Suppressor macrophage treated with lipopolysaccharide for 4 hours (primary cell): ENCODE measurements at regions not wholly inside any gene's neighbourhood (a gene's known extent, or its start where the extent isn't known, plus 50 kb on each side); places are given as distances from the start of the nearest gene placed in this dataset.
"Not testable (repeated sequence)": the region's sequence is repeated elsewhere in the genome, so short reads cannot be mapped to it uniquely, and the experiment has no call there.

Experiments
- DNase-seq: peaks from one replicate; pipeline ENCODE4 v3.0.0-alpha.2; 2020

DNA sequence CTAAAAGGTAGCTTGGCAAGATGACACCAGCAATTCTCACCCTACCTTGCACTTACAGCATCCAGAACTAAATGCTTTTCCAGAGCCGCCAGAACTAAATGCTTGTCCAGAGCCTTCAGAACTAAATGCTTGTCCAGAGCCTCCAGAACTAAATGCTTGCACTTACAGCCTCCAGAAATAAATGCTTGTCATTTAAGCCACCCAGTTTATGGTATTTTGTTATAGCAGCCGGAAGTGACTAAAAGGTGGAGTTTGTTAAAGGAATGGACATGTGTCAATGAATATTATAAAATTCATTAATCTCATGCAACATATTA is 133.5 kb downstream of the GPX5 start:
- no peak for DNase-seq

DNA sequence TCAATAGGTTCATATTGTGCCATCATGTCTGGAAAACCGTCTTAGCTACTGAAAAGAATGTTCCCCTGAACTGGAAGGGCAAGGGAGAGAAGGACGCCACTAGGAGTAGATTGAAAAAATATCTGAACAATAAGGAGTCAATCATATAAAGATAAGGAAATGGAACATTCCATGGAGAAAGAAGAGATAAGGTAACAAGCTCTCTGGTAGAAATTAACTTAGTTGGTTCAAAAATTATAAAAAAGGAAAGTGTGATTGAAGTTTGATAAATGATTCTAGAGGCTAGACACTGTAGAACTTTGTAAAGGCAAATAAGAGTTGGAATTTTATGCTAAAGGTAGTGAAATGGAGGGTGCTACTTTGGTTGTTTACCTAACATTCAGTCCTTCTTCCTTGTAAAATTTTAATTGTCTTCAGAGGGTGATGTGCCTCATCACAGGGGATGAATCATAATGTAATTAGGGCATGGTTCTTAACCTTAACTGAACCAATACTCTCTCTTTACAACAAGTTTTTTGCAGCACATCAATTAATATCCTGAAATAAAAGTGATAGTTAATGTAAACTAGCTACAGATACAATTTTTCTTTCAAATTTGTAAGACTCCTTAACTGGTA is 135.5 kb downstream of the GPX5 start:
- DNase-seq, result no peak

DNA sequence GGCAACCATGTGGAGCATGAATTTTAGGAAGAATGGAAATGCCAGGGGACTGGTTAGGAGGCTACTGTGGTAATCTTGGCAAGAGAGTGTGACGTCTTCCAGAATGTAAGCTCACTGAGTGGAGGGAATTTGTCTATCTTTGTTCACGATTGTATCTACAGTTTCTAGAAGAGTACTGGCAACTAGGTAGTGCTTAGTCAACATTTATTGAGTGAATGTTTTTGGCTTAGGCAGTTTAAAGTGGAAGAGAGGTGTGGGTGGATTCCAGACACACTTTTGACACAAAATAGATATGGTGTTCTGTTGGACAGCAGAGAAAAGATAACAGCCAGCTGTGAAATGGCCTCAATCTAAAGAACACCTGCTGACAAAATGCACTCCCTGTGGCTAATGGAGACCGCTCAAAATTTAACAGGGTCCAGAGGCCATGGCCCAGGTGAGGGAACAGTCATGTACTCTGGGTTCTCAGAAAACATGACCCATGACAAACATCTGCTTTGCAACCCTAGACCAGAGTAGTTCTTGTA is 139.3 kb downstream of the GPX5 start:
- no peak for DNase-seq

DNA sequence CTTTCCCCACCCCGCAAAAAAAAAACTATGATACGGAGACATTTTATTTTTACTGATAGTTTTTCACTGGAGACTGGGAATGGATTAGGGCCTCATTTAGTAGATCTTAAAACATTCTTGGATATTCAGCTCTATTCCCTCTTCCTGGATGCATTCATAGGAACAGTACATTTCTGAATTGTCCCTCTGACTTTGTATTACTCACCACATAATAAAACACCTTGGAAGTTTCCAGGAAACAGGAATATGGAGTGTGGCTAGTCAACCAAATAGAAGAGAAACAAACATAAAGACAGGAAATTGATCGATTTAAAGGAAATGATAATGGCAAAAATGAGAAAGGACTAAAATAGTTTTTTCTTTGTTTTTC is 147.7 kb downstream of the GPX5 start:
- no peak for DNase-seq

DNA sequence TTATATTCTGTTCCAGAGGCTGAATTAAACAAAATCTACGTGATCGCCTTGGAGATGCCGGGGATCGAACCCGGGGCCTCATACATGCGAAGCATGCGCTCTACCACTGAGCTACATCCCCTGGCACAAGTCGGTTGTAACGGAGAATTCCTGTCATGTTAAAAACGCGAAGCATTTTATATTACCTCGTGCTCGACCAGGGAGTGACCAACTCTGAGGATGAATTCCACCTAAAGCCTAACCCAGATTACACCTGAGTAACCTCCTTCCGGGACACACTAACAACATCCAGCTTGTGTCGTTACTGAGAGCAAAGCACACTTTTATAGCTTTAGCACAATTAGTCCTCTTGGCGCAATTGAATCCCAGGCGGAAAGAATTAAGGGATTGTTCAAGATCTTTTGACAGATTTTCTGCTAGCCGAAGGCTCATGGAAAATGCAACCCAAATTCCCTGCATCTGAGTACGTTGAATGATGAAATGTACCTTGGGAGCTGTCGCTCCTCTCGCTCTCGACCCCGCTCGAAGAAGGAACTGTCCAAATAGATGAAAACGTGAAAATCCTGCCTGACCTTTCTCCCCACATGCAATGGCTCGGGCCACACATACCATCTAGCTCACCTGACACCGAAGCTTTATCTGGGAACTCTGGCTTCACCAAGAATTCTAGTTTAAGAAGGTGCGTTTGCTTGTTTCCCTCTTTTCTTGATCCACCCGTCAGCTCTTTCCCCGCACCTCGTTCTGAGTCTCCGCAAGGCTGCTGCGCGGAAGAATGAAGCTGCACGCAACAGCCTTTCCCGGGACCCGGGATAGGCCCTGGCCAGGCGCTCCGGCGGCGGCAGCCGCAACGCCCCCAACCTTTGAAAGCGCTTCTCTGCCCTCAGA is 148.3 kb downstream of the GPX5 start:
- peak; percentile 46 for DNase-seq

DNA sequence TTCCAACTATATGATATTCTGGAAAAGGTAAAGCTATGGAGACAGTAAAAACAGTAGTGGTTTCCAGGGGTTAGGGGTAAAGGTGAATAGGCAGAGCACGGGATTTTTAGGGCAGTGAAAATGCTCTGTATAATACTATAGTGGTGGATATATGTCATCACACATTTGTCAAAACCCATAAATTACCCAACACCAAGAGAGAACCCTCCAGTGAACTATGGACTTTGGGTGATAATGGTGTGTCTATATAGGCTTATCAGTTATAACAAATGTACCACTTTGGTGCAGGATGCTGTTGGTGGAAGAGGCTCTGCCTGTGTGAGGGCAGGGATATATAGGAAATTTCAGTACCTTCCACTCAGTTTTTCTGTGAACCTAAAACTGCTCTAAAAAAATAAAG is 149.9 kb downstream of the GPX5 start:
- DNase-seq, result no peak

DNA sequence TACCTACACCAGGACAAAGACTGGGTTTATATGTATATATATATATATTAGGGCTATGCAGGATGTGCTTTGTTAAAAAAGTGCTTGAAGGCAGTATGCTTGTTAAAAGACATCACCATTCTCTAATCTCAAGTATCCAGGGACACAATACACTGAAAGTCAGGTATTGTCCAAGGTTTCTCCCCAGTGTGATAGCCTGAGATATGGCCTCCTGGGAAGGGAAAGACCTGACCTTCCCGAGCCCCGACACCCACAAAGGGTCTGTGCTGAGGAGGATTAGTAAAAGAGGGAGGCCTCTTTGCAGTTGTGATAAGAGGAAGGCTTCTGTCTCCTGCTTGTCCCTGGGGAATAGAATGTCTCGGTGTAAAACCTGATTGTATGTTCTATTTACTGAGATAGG is 156.9 kb downstream of the GPX5 start:
- DNase-seq, result no peak

DNA sequence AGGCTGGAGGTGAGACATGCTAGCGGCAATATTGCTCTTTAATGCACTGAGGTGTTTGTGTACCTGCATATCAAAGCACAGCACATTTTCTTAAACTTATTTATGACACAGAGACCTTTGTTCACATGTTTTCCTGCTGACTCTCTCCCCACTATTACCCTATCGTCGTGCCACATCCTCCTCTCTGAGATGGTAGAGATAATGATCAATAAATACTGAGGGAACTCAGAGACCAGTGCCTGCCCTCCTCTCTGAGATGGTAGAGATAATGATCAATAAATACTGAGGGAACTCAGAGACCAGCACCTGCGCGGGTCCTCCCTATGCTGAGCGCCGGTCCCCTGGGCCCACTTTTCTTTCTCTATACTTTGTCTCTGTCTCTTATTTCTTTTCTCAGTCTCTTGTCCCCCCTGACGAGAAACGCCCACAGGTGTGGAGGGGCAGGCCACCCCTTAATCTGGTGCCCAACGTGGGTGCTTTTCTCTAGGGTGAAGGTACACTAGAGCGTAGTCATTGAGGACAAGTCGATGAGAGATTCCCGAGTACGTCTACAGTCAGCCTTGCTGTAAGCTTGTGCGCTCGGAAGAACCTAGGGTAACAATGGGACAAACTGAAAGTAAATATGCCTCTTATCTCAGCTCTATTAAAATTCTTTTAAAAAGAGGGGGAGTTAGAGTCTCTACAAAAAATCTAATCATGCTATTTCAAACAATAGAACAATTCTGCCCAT is 157.4 kb downstream of the GPX5 start:
- DNase-seq, result not testable (repeated sequence)

DNA sequence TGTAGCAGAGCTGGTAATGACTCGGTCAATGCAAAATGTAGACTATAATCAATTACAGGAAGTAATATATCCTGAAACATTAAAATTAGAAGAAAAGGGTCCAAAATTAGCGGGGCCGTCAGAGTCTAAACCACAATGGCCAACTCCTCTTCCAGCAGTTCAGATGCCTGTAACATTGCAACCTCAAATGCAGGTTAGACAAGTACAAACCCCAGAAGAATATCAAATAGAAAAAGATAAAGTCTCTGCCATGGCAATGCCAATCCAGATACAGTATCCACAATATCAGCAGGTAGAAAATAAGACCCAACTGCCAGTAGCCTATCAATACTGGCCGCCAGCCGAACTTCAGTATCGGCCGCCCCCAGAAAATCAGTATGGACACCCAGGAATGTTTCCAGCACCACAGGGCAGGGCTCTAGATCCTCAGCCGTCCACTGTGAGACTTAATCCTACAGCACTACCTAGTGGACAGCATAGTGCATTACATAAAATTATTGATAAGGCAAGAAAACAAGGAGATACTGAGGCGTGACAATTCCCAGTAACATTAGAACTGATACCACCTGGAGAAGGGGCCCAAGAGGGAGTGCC is 158.4 kb downstream of the GPX5 start:
- DNase-seq, result peak; percentile 45

DNA sequence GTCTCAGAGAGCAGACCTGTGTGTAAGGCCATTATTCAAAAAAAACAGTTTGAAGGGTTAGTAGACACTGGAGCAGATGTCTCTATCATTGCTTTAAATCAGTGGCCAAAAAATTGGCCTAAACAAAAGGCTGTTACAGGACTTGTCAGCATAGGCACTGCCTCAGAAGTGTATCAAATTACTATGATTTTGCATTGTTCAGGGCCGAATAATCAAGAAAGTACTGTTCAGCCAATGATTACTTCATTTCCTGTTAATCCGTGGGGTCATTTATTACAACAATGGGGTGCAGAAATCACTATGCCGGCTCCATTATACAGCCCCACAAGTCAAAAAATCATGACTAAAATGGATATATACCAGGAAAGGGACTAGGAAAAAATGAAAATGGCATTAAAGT is 160.3 kb downstream of the GPX5 start:
- not testable (repeated sequence) for DNase-seq

DNA sequence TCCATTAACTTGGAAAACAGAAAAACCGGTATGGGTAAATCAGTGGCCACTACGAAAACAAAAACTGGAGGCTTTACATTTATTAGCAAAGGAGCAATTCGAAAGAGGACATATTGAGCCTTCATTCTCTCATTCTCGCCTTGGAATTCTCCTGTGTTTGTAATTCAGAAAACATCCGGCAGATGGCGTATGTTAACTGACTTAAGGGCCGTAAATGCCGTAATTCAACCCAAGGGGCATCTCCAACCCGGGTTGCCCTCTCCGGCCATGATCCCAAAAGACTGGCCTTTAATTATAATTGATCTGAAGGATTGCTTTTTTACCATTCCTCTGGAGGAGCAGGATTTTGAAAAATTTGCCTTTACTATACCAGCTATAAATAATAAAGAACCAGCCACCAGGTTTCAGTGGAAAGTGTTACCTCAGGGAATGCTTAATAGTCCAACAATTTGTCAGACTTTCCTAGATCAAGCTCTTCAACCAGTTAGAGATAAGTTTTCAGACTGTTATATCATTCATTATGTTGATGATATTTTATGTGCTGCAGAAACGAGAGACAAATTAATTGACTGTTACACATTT is 160.9 kb downstream of the GPX5 start:
- peak; percentile 80 for DNase-seq

DNA sequence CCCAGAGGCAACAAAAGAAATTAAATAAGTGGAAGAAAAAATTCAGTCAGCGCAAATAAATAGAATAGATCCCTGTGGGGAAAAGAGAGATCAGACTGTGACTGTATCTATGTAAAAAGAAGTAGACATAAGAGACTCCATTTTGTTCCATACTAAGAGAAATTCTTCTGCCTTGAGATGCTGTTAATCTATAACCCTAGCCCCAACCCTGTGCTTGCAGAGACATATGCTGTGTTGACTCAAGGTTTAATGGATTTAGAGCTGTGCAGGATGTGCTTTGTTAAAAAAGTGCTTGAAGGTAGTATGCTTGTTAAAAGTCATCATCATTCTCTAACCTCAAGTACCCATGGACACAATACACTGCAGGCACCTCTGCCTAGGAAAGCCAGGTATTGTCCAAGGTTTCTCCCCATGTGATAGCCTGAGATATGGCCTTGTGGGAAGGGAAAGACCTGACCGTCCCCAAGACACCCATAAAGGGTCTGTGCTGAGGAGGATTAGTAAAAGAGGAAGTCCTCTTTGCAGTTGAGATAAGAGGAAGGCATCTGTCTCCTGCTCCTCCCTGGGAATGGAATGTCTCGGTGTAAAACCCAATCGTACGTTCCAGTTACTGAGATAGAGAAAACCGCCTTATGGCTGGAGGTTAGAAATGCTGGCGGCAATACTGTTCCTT is 161.8 kb downstream of the GPX5 start:
- DNase-seq, result not testable (repeated sequence)

DNA sequence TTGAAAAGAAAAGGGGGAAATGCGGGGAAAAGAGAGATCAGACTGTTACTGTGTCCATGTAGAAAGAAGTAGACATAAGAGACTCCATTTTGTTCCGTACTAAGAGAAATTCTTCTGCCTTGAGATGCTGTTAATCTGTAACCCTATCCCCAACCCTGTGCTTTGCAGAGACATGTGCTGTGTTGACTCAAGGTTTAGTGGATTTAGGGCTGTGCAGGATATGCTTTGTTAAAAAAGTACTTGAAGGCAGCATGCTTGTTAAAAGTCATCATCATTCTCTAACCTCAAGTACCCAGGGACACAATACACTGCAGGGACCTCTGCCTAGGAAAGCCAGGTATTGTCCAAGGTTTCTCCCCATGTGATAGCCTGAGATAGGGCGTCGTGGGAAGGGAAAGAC is 166.3 kb downstream of the GPX5 start:
- DNase-seq, result not testable (repeated sequence)

DNA sequence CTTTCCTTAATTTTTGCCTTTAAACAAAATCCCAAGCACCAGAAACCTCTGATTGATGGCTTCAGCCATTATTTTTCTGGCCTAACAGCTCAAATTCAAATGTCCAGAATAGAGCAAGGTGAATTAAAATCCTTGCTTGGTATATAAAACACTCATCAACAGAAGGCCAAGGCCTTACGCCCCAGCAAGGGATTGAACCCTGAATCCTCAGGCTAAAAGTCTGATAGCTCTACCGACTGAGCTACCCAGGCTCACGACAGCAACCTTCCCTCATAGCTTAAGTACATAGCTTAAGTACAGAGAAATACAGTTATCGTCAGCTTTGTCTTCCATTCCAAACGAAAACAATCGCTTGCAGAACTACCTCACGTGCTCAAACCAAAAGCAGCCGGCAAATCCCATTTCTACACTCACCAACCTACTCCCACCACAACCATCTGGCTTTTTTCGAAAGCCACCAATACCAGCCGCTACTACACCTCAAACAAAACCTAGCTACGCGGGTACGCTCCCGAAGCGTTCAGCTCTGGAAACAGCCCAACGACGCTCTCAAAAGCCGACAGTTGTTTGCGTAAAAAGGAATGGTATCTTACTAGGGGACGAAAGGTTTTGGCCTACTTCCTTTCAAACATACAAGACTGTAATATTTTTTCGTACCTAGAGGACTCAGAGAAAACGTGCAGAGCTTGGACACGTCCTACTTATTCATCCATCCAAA is 167.5 kb downstream of the GPX5 start:
- no peak for DNase-seq

DNA sequence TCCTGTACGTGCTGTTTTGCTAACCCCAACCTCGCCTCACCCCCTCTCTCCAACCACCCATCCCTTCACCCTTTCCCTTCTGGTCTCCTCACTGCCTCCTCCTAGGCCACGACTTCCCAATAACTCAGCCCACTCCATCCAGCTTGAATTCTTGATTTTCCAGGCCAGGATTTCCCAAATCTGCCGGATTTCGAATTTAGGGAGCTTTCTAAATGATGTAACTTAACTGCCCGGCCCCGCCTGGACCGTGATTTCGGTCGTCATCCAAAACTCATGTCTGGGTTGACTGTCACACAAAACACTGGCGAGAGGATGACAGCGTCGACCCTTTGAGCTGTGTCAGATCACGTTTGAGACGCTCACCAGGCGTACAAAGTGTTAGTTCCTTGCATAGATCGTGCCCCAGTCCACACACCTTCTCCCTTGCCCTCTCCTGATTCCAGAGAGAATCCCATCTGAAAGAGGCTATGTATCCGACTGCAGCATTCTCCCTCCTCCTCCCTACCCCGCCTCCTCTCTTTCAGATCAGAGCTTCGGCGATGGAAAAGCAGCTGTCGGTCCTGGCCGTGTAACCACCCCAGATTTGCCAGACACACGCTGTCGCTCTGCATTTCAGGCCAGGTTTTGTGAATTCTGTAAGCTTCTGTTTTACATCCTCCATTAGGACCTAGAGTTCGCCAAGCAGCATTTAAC is 168.2 kb downstream of the GPX5 start:
- DNase-seq, result no peak

DNA sequence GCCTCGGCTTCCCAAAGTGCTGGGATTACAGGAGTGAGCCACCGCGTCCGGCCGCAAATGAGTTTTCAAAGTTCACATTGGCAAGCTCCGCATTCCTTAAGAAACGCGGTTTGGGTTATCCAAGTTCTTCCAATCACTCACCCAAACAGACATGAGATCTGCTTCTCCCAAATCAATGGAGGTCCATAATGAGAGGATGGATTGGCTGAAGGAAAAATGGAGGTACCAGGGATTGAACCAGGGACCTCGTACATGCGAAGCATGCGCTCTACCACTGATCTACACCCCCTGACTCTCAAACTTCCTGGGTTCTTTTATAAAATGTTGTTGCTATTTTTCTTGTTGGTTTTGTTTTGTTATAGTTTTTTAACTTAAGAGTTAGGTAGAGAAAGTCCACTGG is 170.0 kb downstream of the GPX5 start:
- no peak for DNase-seq

DNA sequence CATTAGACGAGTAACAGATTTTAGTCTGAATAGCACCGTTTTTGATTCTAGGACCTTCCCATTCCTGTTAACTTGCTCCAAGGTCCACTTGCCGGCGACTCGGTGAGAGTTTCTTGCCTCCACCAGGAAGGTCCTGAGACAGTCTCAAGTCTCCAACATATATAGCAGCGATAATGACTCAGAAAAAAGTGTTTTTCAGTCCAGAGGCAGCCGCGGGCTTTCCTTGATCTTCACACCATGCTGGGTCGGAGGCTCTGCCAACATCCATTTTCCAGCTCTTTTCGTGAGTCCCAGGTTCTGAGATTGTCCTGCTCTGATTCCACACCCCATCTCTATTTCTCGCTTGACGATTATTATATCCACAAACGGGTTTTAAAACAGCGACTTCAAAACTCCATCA is 170.5 kb downstream of the GPX5 start:
- no peak for DNase-seq

DNA sequence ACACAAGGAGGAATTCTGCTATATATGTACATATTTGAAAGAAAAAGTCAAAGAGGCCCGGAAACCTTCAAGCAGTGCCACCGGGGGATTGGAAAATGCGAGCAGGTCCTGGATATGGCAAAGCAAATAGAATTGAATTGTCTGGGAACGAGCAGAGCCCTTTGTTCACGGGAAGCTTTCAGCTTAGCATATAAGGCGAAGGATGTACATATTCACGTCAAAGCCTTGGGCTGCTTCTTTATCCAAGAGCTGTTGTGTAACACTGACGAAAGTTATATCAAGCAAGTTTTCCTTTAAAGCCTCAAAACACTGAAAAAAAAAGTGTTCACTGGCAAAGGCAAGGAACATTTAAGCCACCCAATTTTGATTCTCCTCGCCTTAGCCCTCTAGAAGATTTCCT is 171.0 kb downstream of the GPX5 start:
- no peak for DNase-seq

DNA sequence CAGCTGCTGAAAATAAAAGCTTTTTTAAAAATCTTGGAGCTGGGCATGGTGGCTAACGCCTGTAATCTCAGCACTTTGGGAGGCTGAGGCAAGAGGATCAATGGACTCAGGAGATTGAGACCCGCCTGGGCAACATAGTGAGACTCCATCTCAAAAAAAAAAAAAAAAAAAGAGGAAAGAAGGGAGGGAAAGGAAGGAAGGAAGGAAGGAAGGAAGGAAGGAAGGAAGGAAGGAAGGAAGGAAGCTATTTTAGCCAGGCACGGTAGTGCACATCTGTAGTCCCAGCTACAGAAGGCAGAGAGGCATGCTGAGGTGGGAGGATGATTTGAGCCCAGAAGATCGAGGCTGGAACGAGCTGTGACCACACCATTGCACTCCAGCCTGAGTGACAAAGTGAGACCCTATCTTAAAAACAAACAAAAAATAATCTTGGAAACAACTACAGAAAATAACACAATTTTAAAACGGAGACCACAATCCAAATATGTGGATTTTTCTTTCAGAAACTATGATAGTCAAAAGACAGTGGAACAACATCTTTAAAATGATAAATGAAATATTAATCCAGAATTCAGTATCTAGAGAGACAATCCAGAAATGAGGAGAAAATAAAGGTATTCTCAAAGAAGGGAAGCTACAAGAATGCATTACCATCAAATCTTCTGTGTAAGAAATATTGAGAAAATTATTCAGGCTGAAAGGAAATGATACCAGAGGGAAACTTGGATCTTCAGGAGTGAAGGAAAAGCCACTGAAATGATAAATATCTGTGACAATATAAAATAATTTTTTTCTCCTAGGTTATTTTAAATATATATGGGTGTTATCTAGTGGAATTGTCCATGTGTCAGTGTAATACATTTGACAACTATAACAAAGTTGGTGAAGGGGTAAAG is 182.0 kb downstream of the GPX5 start:
- DNase-seq, result no peak
